Sciatic nerve (tissue), 2 donors: ENCODE measurements at regions not wholly inside any gene's neighbourhood (a gene's known extent, or its start where the extent isn't known, plus 50 kb on each side); places are given as distances from the start of the nearest gene placed in this dataset.

ENCODE experiments used
- ATAC-seq: fragments of 200-7000 bp; cut with Tn5 transposase; one replicate; pipeline ENCODE4 v1.9.1; 2020; ENCODE audit warnings: mild to moderate bottlenecking, moderate library complexity
- DNase-seq: peaks from one replicate; pipeline ENCODE4 v3.0.0-alpha.2; 2020; ENCODE audit warnings: low spot score
- intact Hi-C: fragments of 100-400 bp; cut with DNase I; formaldehyde crosslinking; loops from one replicate; pipeline ENCODE4 v1.14.2; 2022
- donor health status: DM: no; HTN: no; CAD: no.
- donor health status: DM: no; HTN: no; CAD: no.

DNA sequence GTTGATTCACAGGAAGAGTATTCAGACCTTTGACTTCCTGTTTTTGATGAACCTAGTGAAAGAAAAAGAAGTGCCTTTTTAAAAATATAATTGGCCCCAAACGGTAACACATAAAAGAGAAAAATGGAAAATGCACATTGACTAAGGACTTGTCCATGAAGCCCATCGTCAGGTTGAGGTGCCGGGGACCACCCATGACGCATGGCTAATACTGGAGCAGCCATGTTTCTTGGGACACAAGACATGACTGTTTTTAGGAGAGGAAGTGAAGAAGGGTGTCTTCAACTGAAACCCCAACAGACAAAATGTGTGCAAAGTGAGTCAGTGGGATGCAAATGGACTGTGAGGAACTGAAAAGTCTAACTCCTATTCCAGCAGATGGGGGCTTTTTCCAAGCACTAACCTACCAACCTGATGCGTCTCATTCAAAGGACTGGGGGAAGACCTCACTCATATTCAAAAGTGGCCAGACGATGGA, 459.4 kb downstream of the FOXO1 start:
- intact Hi-C loops = no loop called here
- no peak for DNase-seq
- no peak for ATAC-seq

DNA sequence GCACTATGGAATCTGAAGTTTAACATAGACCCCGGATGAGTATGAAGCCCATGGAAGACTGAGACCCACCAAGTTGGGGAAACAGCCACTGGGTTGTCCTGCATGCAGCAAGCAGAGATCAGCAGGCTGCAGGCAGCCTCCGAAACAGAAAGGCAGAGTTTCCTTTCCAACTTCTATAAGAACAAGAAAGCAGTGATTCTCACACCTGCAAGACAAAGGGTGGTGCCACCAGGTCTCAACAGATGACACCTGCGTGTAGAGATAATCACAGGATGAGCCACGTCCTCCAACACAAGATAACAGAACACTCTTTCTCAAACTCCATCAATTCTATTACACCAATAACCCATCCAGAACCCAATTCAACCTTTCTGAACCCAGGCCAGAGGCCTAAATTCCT, 457.9 kb downstream of the FOXO1 start:
- ATAC-seq (no peak), DNase-seq (no peak)
- intact Hi-C loops = no loop called here

DNA sequence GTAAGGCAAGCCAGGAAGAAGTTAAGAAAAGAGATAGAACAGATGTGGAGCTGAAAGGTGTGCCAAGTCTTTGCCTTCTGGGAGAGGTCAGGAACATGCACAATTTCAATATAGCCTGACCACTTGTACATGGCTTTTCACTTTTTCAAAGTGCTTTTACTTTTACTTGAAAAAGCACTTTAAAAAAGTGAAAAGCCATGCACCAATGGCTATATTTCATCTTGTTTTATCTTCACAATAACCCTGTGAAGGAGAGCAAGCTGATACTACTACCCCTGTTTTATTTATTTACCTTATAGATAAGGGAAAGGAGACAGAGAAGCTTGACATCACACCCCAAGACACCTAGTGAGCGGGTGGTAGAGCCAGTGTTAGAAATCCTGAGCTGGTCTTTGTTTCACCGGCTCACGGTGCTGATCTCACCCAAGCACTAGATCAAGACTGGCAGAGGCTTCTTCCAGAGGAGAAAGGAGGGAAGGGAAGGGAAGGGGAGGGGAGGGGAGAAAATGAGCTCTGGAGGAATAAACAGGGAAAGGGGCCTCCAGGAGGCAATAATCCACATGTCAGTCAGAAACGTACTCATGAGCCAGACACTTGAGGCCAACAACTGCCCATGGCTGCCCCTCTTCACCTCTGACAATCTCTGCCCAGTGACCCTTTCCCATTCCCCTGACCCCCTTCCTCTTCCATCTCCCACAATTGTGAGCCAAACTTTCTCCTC, 455.4 kb downstream of the FOXO1 start:
- no peak for DNase-seq
- intact Hi-C loops = no loop called here
- no peak for ATAC-seq

DNA sequence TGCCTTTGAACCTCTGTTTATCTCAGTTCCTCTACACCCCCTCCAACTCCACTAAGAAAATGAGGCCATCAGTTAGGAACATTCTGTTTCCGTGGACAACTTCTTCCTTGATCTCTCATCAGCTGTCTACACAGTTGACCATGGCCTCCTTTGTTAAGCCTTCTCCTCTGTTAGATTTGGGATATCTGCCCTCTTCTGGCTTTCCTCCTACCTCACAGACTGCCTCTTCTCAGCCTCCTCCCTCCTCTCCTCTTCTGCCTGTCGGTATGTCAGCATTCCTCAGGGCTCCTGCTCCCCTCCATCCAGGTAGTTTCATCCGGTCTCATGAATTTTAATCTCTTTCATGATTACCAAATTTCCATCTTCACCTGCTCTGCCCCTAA, 454.9 kb downstream of the FOXO1 start:
- intact Hi-C loops = no loop called here
- ATAC-seq = no peak

GRCh38 chr13:40213779-40214178, 452.7 kb downstream of the FOXO1 start:
- DNase-seq (no peak), ATAC-seq (no peak)
- intact Hi-C loops = no loop called here

More for the DNA sequence above, 454.9 kb downstream of the FOXO1 start:
- no peak for DNase-seq

DNA sequence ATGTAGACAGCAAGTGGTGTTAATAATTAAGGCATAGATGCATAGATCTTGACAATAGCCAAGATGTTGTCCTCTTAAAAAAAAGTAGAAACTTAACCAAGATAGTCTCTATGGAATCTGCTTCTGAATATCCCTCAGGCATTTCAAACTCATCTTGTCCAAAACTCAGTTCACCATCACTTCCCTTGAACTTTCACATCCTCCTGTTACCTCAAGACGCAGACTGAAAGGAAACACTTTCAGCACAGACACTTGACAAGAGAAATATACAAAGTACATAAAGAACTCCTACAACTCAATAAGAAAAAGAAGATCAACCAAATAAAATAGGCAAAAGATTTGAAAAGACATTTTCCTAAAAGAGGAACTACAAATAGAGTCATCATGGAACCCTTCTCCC, 451.1 kb downstream of the FOXO1 start:
- DNase-seq (no peak), ATAC-seq (no peak)
- intact Hi-C loops = no loop called here

DNA sequence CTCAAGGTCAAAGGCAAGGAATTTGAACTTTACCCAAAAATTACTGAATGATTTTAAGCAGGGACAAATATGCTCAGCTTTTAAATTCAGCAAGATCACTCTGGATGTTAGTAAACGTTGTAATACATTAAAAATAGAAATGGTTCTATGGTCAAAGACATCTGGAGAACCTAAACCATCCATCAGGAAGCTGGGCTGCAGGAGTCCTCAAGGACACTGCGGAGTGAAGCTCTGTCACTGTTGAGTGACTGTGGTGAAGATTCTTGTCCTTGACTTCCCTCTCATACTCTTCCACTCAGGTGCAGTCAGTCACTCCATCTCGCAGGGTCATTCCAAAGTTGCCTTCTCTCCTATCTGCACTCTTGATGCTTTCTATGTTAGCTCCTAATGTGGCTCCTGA, 450.7 kb downstream of the FOXO1 start:
- intact Hi-C loops = no loop called here
- no peak for ATAC-seq
- no peak for DNase-seq

GRCh38 chr13:40217675-40218074, 448.8 kb downstream of the FOXO1 start:
- ATAC-seq (no peak), DNase-seq (no peak)
- intact Hi-C loops = no loop called here

DNA sequence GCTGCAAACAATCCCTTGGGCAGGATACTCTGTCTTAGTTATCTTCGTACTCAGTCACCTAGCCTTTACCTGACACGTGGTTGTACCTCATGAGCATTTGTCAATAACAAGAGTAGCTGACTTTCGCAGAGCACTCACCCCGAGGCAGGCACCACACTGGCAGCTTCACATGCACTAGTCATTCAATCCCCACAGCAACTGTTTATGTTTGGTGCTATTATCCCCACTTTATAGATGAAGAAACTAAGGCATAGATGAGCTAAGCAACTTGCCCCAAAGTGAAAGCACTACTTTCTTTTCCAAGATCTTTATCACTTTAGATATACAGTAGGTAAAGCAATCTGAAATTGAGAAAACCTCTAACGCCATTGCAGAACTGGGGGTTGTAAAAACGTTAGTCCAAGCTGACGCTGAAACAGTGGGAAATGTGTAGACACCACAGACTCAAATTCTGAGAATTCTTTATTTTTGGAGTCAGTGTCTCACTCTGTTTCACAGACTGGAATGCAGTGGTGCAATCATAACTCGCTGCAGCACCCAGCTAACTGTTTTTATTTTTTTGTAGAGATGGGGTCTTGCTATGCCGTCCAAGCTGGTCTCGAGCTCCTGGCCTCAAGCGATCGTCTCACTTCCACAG, 446.0 kb downstream of the FOXO1 start:
- intact Hi-C loops = no loop called here
- no peak for DNase-seq
- peak; percentile 52 for ATAC-seq

DNA sequence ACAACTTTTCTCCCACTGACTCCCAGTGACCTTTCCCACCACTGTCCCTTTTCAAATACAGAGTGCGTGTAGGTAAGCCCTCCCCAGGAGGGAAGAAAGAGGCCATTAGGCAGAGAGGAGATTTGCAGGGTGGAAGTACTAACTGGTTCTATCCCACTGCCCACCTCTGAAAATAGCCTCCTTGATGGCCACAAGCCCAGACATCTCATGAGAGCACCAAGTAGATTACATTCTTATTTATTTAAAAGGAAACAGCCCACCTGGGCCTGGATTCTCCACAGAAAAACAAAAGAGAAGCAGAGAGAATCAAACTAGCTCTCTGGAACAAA, 445.3 kb downstream of the FOXO1 start:
- DNase-seq (no peak), ATAC-seq (no peak)
- intact Hi-C loops = no loop called here

GRCh38 chr13:40221460-40222201, 444.8 kb downstream of the FOXO1 start:
- intact Hi-C loops = no loop called here
- ATAC-seq (peak; percentile 95), DNase-seq (no peak)

DNA sequence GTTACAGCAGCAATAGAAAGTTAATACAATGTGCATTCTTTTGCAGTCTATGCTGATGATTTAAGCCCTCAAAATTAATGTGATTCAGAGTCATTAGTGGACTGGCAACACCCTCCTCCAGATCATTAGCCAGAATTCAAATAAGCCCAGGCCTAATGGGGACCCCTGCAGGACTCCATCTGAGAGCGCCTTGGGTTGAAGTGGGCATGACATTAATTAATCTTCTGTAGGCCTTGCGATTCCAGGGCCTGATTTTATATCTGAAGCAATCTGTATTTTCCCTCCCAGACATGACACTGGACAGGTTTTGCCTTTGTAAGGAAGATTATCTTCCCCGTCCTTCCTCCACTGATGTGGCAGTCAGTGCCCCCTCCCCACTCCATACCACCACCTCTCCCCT, 442.9 kb downstream of the FOXO1 start:
- DNase-seq (no peak), ATAC-seq (no peak)
- intact Hi-C loops = no loop called here

DNA sequence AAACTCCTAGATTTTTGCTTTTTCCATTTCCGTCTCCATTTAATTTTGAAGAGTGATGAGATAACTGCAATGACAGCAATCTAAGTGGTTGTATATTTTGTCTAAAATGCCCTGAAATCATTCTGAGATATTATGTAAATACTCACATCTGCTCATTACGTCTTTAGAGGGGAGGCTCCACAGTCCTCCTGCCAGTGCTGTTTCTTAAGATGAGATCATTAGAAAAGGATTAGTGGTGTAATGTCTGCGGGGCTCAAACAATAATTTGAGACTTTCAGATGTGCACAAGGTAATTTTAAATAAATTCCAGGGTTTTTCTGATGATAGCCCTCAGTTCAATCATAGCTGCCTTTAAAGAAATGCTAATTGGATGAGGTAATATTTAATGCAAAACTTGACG, 437.9 kb downstream of the FOXO1 start:
- DNase-seq (no peak), ATAC-seq (peak; percentile 53)
- intact Hi-C loops = no loop called here

DNA sequence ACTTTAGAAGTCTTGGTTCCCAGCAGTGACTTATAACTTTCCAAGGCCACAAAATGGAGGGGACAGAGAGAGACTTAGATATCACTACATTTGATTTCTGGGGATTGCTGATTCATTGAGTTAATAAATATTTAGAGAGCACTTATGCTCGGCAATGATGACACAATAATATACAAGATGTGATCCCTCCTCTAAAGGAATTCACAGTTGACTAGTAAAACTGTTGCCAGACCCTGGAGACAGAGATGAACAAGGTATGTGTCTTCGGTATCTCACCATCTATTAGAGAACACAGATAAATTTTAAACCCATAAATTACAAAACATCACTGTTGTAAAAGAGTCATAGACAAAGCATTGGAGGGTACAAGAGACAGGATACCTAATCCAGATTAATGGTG, 437.5 kb downstream of the FOXO1 start:
- intact Hi-C loops = no loop called here
- DNase-seq (no peak), ATAC-seq (no peak)

DNA sequence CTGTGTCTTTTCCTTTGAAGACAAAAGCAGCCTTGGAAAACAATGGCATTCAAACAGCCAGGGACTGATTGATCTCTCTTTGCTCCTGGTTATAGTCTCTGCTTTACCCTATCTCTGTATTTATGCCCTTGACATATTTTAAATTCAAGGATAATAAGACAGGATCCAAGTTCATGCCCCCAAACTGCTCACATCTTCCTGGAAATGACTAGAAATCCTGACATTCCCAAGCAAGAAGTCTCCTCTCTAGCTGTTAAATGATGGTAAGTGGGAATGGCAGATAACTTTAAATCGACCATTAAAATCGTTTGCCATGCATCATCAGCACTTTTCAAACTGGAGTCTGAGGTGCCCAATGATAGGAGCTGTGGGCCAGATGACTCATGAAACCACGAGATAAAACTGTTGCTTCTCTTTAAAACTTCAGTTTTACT, 435.6 kb downstream of the FOXO1 start:
- ATAC-seq = peak; percentile 13
- no peak for DNase-seq
- intact Hi-C loops = no loop called here

- ATAC-seq (peak; percentile 48), DNase-seq (no peak)
- intact Hi-C loops = no loop called here
Observed at GRCh38 chr13:40231311-40231710, 435.1 kb downstream of the FOXO1 start.

- no peak for DNase-seq
- intact Hi-C loops = no loop called here
- ATAC-seq = no peak
Observed at GRCh38 chr13:40231751-40232150, 434.7 kb downstream of the FOXO1 start.

- intact Hi-C loops = no loop called here
- no peak for ATAC-seq
- DNase-seq = no peak
Observed at GRCh38 chr13:40232311-40233040, 434.0 kb downstream of the FOXO1 start.

DNA sequence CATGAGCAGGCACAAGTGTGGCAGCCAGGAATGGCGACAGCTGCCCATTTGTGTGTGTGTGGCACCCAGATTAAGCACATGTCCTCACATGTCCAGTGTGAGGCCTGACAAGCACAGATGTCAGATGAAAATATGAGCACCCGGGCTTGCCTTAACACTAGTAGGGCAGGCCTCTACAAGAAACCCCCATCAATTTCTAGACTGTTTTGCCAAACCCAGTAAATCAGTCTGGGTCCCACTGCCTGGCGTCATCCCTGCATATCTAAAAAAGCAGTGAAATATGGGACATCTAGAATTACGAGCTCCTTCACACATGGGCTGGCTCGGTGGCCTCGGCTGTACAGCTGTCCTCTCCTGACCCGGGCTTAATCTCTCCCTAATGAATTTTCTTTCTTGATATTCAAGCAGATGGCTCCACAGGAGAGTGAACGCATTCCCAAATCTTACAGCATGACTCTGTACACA, 432.7 kb downstream of the FOXO1 start:
- ATAC-seq (peak; percentile 41), DNase-seq (no peak)
- intact Hi-C loops = no loop called here
